ENCODE measurements at regions not wholly inside any gene's neighbourhood (a gene's known extent, or its start where the extent isn't known, plus 50 kb on each side); places are given as distances from the start of the nearest gene placed in this dataset.

DNA sequence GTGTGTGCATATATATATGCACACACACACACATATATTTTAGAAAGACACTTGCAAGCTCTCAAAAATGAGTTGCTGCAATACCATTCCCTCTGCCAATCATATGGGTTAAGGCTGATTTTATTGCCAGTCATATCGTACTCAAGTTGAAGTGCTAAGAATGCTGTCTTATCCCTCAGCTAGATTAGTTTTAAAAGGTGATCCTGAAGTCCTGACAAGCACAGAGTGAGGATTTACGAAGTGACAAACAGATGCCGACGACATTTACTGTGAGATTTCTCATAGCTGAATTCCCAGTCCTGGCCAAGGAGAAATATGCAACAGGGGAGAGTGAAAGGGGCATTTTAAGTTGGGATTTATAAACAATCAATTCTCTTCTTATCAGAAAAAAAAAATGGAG lies 126.2 kb upstream of the RBFOX1 start:
- TF ChIP-seq, protein P1, sequence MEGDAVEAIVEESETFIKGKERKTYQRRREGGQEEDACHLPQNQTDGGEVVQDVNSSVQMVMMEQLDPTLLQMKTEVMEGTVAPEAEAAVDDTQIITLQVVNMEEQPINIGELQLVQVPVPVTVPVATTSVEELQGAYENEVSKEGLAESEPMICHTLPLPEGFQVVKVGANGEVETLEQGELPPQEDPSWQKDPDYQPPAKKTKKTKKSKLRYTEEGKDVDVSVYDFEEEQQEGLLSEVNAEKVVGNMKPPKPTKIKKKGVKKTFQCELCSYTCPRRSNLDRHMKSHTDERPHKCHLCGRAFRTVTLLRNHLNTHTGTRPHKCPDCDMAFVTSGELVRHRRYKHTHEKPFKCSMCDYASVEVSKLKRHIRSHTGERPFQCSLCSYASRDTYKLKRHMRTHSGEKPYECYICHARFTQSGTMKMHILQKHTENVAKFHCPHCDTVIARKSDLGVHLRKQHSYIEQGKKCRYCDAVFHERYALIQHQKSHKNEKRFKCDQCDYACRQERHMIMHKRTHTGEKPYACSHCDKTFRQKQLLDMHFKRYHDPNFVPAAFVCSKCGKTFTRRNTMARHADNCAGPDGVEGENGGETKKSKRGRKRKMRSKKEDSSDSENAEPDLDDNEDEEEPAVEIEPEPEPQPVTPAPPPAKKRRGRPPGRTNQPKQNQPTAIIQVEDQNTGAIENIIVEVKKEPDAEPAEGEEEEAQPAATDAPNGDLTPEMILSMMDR (tag by site-specific recombination; IDR thresholded peaks at IDR 0.05): no peak
- no peak for TF ChIP-seq ZXDB (tag by site-specific recombination; IDR thresholded peaks at IDR 0.05)
- TF ChIP-seq, protein P2, sequence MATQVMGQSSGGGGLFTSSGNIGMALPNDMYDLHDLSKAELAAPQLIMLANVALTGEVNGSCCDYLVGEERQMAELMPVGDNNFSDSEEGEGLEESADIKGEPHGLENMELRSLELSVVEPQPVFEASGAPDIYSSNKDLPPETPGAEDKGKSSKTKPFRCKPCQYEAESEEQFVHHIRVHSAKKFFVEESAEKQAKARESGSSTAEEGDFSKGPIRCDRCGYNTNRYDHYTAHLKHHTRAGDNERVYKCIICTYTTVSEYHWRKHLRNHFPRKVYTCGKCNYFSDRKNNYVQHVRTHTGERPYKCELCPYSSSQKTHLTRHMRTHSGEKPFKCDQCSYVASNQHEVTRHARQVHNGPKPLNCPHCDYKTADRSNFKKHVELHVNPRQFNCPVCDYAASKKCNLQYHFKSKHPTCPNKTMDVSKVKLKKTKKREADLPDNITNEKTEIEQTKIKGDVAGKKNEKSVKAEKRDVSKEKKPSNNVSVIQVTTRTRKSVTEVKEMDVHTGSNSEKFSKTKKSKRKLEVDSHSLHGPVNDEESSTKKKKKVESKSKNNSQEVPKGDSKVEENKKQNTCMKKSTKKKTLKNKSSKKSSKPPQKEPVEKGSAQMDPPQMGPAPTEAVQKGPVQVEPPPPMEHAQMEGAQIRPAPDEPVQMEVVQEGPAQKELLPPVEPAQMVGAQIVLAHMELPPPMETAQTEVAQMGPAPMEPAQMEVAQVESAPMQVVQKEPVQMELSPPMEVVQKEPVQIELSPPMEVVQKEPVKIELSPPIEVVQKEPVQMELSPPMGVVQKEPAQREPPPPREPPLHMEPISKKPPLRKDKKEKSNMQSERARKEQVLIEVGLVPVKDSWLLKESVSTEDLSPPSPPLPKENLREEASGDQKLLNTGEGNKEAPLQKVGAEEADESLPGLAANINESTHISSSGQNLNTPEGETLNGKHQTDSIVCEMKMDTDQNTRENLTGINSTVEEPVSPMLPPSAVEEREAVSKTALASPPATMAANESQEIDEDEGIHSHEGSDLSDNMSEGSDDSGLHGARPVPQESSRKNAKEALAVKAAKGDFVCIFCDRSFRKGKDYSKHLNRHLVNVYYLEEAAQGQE (tag by site-specific recombination; IDR thresholded peaks at IDR 0.05): no peak
- TF ChIP-seq ZNF76 (tag by site-specific recombination; IDR thresholded peaks at IDR 0.05; ENCODE audit: borderline replicate concordance, low read depth): no peak

All from HEK293 (cell line).